ENCODE measurements at regions not wholly inside any gene's neighbourhood (a gene's known extent, or its start where the extent isn't known, plus 50 kb on each side); places are given as distances from the start of the nearest gene placed in this dataset.

DNA sequence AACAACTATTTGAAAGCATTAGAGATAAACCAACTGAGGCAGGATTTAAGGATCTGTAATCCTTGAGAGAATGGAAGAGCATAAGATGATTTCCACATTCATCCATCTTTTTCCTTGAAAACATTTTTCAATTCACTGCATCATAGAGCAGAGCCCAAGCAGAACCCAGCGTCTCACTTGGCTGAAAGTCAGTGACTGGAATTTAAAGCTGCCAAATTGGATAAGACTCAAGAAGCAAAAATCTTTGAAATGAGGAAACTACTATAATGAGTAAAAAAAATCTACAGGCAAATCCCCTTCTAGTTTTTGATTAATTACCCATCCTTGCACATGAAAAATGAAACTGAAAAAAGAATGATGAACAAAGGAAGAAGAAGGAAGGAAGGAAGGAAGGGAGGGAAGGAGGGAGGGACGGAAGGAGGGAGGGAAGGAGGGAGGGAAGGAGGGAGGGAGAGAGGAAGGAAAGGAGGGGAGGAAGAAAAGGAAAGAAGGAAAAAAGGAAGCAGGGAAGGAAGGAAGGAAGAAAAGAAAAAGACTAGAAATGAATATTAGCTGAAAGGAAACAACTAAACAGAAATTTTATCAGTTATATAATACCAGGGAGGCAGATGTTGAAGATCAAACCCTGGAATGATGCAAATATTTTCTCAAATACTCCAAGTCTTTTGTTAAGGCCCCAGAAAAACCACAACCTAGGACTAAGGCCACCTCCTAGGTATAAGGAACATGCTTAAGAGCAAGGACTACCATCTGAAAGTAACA lies 336.3 kb upstream of the MAGI2 start:
- TF ChIP-seq, protein P1, sequence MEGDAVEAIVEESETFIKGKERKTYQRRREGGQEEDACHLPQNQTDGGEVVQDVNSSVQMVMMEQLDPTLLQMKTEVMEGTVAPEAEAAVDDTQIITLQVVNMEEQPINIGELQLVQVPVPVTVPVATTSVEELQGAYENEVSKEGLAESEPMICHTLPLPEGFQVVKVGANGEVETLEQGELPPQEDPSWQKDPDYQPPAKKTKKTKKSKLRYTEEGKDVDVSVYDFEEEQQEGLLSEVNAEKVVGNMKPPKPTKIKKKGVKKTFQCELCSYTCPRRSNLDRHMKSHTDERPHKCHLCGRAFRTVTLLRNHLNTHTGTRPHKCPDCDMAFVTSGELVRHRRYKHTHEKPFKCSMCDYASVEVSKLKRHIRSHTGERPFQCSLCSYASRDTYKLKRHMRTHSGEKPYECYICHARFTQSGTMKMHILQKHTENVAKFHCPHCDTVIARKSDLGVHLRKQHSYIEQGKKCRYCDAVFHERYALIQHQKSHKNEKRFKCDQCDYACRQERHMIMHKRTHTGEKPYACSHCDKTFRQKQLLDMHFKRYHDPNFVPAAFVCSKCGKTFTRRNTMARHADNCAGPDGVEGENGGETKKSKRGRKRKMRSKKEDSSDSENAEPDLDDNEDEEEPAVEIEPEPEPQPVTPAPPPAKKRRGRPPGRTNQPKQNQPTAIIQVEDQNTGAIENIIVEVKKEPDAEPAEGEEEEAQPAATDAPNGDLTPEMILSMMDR (IDR thresholded peaks at IDR 0.05; ENCODE audit: low read depth, low read length) = no peak
- no peak overlapping the region for H3K4me3 ChIP-seq (ENCODE audit: low read depth, low read length)

DNA sequence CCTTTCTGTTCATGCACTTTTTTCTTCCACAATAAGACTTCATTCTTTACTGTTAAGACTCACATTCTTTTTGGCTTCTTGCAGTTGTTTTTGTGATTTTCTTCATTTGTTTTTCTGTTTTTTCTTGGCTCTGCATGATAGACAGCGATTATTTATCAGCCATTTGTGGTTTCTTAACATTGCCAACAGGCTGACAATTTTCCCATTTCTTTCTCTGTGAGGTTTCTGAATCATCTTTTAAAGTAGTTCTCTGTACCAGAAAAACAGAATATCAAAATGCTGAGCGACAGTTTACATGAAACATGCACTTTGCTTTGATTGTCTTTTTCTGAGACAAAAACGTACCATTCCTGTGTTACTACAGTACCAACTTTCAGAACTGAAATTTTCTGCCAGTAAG lies 334.2 kb upstream of the MAGI2 start:
- TF ChIP-seq, protein P1 (IDR thresholded peaks at IDR 0.05; ENCODE audit: low read depth, low read length) = no peak
- no peak overlapping the region for H3K4me3 ChIP-seq (ENCODE audit: low read depth, low read length)

DNA sequence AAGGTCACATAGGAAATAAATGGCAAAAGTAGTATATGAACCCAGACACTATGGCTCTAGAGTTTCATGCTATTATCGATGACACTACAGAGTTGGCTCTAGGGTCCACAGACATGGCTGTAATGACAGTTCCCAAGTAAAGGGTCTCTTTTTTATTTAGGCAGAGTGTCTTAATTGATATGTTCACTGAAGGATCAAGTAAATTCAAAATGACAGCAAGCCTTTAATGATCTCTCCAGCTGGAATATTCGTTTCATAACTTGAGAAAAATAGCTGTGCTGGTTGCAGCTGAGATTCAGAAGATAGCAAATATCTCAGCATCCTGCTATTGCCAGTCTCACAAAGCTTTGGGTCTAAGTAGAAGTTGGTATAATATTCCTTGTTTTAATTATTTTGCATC lies 333.6 kb upstream of the MAGI2 start:
- no peak overlapping the region for H3K4me3 ChIP-seq (ENCODE audit: low read depth, low read length)
- TF ChIP-seq, protein P1 (IDR thresholded peaks at IDR 0.05; ENCODE audit: low read depth, low read length) = no peak

DNA sequence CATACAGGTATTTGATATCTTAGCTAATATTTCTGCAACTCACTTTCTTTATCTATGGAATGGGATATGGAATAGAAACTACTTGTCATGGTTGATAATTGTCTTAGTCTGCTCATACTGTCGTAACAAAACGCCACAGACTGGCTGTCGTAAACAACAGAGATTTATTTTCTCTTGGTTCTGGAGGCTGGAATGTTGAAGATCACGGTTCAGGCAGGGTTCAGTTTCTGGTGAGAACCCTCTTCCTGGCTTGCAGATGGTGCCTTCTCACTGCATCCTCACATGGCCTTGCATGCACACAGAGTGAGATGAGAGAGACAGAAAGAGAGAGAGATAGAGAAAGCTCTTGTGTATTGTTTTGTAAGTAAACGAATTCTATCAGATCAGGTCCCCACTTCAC lies 332.7 kb upstream of the MAGI2 start:
- TF ChIP-seq, protein P1 (IDR thresholded peaks at IDR 0.05; ENCODE audit: low read depth, low read length) = no peak
- H3K4me3 ChIP-seq (ENCODE audit: low read depth, low read length) = no peak overlapping the region

DNA sequence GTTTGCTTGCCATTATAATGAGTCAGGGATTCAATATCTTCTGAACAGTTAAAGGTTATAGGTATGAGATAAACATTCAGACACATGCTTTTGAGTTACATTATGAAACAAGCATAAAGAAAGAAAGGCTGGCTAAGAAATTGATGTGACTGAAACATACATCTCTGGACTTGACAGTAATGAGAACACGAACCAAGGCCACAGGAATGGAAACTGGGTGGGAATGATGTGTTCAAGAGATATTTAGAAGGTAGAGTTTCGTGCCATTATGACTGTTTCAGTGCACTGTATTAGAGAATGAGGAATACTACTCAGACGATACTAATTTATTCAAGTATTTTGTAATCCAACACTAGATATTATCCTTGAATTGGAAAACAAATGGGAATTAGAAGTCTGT lies 332.1 kb upstream of the MAGI2 start:
- TF ChIP-seq, protein P1 (IDR thresholded peaks at IDR 0.05; ENCODE audit: low read depth, low read length) = no peak

DNA sequence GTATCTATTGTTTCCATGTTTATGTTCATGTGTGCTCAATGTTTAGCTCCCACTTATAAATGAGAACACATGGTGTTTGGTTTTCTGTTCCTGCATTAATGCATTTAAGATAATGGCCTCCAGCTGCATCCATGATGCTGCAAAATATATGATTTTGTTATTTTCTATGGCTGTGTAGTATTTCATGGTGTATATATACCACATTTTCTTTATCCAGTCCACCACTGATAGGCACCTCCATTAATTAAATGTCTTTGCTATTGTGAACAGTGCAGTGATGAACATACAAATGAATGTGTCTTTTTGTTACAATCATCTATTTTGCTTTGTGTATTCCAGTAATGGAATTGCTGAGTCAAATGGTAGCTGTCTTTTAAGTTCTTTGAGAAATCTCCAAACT lies 329.4 kb upstream of the MAGI2 start:
- TF ChIP-seq, protein P1 (IDR thresholded peaks at IDR 0.05; ENCODE audit: low read depth, low read length) = no peak
- no peak overlapping the region for H3K4me3 ChIP-seq (ENCODE audit: low read depth, low read length)

More for the DNA sequence above, 332.1 kb upstream of the MAGI2 start:
- H3K4me3 ChIP-seq (ENCODE audit: low read depth, low read length) = no peak overlapping the region

DNA sequence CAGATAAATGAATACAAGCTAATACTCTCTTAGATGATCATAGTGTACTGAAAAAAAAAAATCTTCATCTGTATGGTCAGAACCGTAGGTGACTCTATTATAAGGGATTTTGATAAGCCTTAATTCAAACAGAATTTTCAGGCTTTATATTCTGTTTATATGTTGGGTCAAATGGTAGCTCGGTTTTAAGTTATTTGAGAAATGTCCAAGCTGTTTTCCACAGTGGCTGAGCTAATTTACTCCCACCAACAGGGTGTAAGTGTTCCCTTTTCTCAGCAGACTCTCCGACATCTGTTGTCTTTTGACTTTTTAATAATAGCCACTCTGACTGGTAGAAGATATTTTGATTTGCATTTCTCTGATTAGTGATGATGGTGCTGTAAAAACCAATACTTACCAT lies 328.8 kb upstream of the MAGI2 start:
- TF ChIP-seq, protein P1 (IDR thresholded peaks at IDR 0.05; ENCODE audit: low read depth, low read length) = no peak
- H3K4me3 ChIP-seq (ENCODE audit: low read depth, low read length) = no peak overlapping the region

Measured in WI38 (cell line).